HEK293 (cell line): ENCODE measurements at regions not wholly inside any gene's neighbourhood (a gene's known extent, or its start where the extent isn't known, plus 50 kb on each side); places are given as distances from the start of the nearest gene placed in this dataset.

ENCODE experiments used
- CTCF ChIA-PET: fragments of 350-600 bp; formaldehyde crosslinking; extraction: SDS; loops from one replicate; lab custom pipeline; 2021; ENCODE audit warnings: antibody characterized with exemption; lab: Yijun Ruan, JAX
- POLR2A ChIA-PET: fragments of 300-600 bp; formaldehyde crosslinking; extraction: SDS; loops from one replicate; lab custom pipeline; 2020; ENCODE audit warnings: antibody characterized with exemption, inconsistent platforms; lab: Yijun Ruan, JAX
- H3K27ac ChIP-seq: fragments of 200-500 bp; sonication (Bioruptor generic); 2 replicates; pipeline ENCODE4 v1.5.1; 2014; ENCODE audit warnings: low read depth, low read length, control low read depth, inconsistent platforms; ENCODE audit errors: extremely low read depth
- H3K36me3 ChIP-seq, 2 experiments: fragments of 200-500 bp in 1 of 2; sonication (Bioruptor generic) in 1 of 2; 1 replicate in 1 of 2; 2 replicates in 1 of 2; pipeline ENCODE4 v1.5.1; 2014 to 2017; ENCODE audit warnings: inconsistent platforms in 2 of 2, low read length in 2 of 2; ENCODE audit not compliant: control insufficient read depth in 2 of 2, insufficient read depth in 1 of 2
- H3K4me1 ChIP-seq: fragments of 200-500 bp; sonication (Bioruptor generic); 2 replicates; pipeline ENCODE4 v1.5.1; 2014; ENCODE audit warnings: mild to moderate bottlenecking, low read length, inconsistent platforms; ENCODE audit not compliant: control insufficient read depth, insufficient read depth
- H3K4me3 ChIP-seq: 2 replicates; pipeline ENCODE4 v1.5.1; 2011; ENCODE audit warnings: low read depth, mild to moderate bottlenecking, control low read depth, low read length, moderate library complexity
- H3K9me3 ChIP-seq: fragments of 200-500 bp; sonication (Bioruptor generic); 2 replicates; pipeline ENCODE4 v1.5.1; 2014; ENCODE audit warnings: low read depth, low read length, inconsistent platforms; ENCODE audit not compliant: control insufficient read depth, insufficient read depth
- GLIS2 ChIP-seq: fragments of 450-650 bp; formaldehyde crosslinking; IDR thresholded peaks from 2 replicates; pipeline ENCODE4 v1.5.1; 2016; ENCODE audit warnings: missing biosample characterization, missing genetic modification characterization
- IKZF3 ChIP-seq: fragments of 450-650 bp; IDR thresholded peaks from 2 replicates; pipeline ENCODE4 v1.5.0; 2018; ENCODE audit warnings: missing biosample characterization, mild to moderate bottlenecking, missing genetic modification characterization, moderate library complexity
- KLF10 ChIP-seq: fragments of 450-650 bp; IDR thresholded peaks from 2 replicates; pipeline ENCODE4 v1.5.1; 2018; ENCODE audit warnings: missing biosample characterization, mild to moderate bottlenecking, missing genetic modification characterization
- KLF16 ChIP-seq: fragments of 450-650 bp; formaldehyde crosslinking; IDR thresholded peaks from 2 replicates; pipeline ENCODE4 v1.5.1; 2017; ENCODE audit warnings: missing biosample characterization, missing genetic modification characterization
- PBX3 ChIP-seq: sonication (generic); formaldehyde crosslinking; IDR thresholded peaks from 2 replicates; pipeline ENCODE4 v1.8.1; 2022; ENCODE audit warnings: mild to moderate bottlenecking, moderate library complexity, missing genetic modification reagents
- TCF7L2 ChIP-seq: IDR thresholded peaks from 2 replicates; pipeline ENCODE4 v1.6.1; 2011; ENCODE audit warnings: low read depth, mild to moderate bottlenecking, inconsistent platforms, low read length, moderate library complexity, borderline replicate concordance
- WT1 ChIP-seq: fragments of 450-650 bp; formaldehyde crosslinking; IDR thresholded peaks from 2 replicates; pipeline ENCODE4 v1.5.1; 2016; ENCODE audit warnings: missing biosample characterization, missing genetic modification characterization
- ZBTB7A ChIP-seq: fragments of 450-650 bp; formaldehyde crosslinking; IDR thresholded peaks from 2 replicates; pipeline ENCODE4 v1.5.1; 2016; ENCODE audit warnings: low read depth, missing biosample characterization, missing genetic modification characterization
- ZBTB8A ChIP-seq: fragments of 450-650 bp; formaldehyde crosslinking; IDR thresholded peaks from 2 replicates; pipeline ENCODE4 v1.5.1; 2016; ENCODE audit warnings: missing biosample characterization, missing genetic modification characterization
- ZFP37 ChIP-seq: fragments of 450-650 bp; formaldehyde crosslinking; IDR thresholded peaks from 2 replicates; pipeline ENCODE4 v1.5.1; 2016; ENCODE audit warnings: missing biosample characterization, missing genetic modification characterization
- ZFP41 ChIP-seq: fragments of 450-650 bp; formaldehyde crosslinking; IDR thresholded peaks from 2 replicates; pipeline ENCODE4 v1.5.1; 2016; ENCODE audit warnings: missing biosample characterization, missing genetic modification characterization, borderline replicate concordance
- ZIC2 ChIP-seq: fragments of 450-650 bp; formaldehyde crosslinking; IDR thresholded peaks from 2 replicates; pipeline ENCODE4 v1.5.1; 2016; ENCODE audit warnings: missing biosample characterization, missing genetic modification characterization
- ZNF138 ChIP-seq: fragments of 450-650 bp; formaldehyde crosslinking; IDR thresholded peaks from 2 replicates; pipeline ENCODE4 v1.5.1; 2016; ENCODE audit warnings: missing biosample characterization, missing genetic modification characterization, borderline replicate concordance
- ZNF184 ChIP-seq: fragments of 450-650 bp; IDR thresholded peaks from 2 replicates; pipeline ENCODE4 v1.5.1; 2018; ENCODE audit warnings: missing biosample characterization, mild to moderate bottlenecking, missing genetic modification characterization
- ZNF2 ChIP-seq: fragments of 450-650 bp; formaldehyde crosslinking; IDR thresholded peaks from 2 replicates; pipeline ENCODE4 v1.5.1; 2016; ENCODE audit warnings: missing biosample characterization, missing genetic modification characterization
- ZNF350 ChIP-seq: fragments of 450-650 bp; formaldehyde crosslinking; IDR thresholded peaks from 2 replicates; pipeline ENCODE4 v1.5.0; 2017; ENCODE audit warnings: missing biosample characterization, mild to moderate bottlenecking, missing genetic modification characterization
- ZNF37A ChIP-seq: fragments of 450-650 bp; IDR thresholded peaks from 2 replicates; pipeline ENCODE4 v1.5.1; 2018; ENCODE audit warnings: missing biosample characterization, missing genetic modification characterization
- ZNF510 ChIP-seq: fragments of 450-650 bp; formaldehyde crosslinking; IDR thresholded peaks from 2 replicates; pipeline ENCODE4 v1.5.1; 2018; ENCODE audit warnings: mild to moderate bottlenecking, missing genetic modification characterization, missing biosample characterization; ENCODE audit not compliant: insufficient replicate concordance
- ZNF623 ChIP-seq: fragments of 450-650 bp; formaldehyde crosslinking; IDR thresholded peaks from 2 replicates; pipeline ENCODE4 v1.5.1; 2016; ENCODE audit warnings: missing biosample characterization, missing genetic modification characterization
- ZNF747 ChIP-seq: fragments of 450-650 bp; formaldehyde crosslinking; IDR thresholded peaks from 2 replicates; pipeline ENCODE4 v1.5.1; 2016; ENCODE audit warnings: missing biosample characterization, missing genetic modification characterization
- ZNF76 ChIP-seq: fragments of 450-650 bp; formaldehyde crosslinking; IDR thresholded peaks from 2 replicates; pipeline ENCODE4; 2016; ENCODE audit warnings: low read depth, missing biosample characterization, missing genetic modification characterization, borderline replicate concordance
- ZNF791 ChIP-seq: fragments of 450-650 bp; formaldehyde crosslinking; IDR thresholded peaks from 2 replicates; pipeline ENCODE4 v1.5.1; 2016; ENCODE audit warnings: missing biosample characterization, missing genetic modification characterization
- TF ChIP-seq, protein P1 (sequence below): fragments of 450-650 bp; formaldehyde crosslinking; IDR thresholded peaks from 2 replicates; pipeline ENCODE4 v1.5.1; 2016; ENCODE audit warnings: missing biosample characterization, missing genetic modification characterization
- TF ChIP-seq, protein P2 (sequence below): fragments of 450-650 bp; IDR thresholded peaks from 2 replicates; pipeline ENCODE4 v1.5.1; 2018; ENCODE audit warnings: missing biosample characterization, mild to moderate bottlenecking, missing genetic modification characterization
- TF ChIP-seq, protein P3 (sequence below): fragments of 450-650 bp; formaldehyde crosslinking; IDR thresholded peaks from 2 replicates; pipeline ENCODE4 v1.5.1; 2017; ENCODE audit warnings: missing biosample characterization, mild to moderate bottlenecking, missing genetic modification characterization, moderate library complexity

GRCh38 chr9:110086537-110086936, 121.4 kb downstream of the C9orf152 start (continued):
- TF ChIP-seq, protein P1, sequence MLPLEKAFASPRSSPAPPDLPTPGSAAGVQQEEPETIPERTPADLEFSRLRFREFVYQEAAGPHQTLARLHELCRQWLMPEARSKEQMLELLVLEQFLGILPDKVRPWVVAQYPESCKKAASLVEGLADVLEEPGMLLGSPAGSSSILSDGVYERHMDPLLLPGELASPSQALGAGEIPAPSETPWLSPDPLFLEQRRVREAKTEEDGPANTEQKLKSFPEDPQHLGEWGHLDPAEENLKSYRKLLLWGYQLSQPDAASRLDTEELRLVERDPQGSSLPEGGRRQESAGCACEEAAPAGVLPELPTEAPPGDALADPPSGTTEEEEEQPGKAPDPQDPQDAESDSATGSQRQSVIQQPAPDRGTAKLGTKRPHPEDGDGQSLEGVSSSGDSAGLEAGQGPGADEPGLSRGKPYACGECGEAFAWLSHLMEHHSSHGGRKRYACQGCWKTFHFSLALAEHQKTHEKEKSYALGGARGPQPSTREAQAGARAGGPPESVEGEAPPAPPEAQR (tag by site-specific recombination): no peak
- no peak for TF ChIP-seq IKZF3 (tag by site-specific recombination)
- TF ChIP-seq ZNF2: no peak
- TF ChIP-seq WT1 (tag by site-specific recombination): no peak
- no peak for TF ChIP-seq GLIS2 (tag by site-specific recombination)
- TF ChIP-seq, protein P2, sequence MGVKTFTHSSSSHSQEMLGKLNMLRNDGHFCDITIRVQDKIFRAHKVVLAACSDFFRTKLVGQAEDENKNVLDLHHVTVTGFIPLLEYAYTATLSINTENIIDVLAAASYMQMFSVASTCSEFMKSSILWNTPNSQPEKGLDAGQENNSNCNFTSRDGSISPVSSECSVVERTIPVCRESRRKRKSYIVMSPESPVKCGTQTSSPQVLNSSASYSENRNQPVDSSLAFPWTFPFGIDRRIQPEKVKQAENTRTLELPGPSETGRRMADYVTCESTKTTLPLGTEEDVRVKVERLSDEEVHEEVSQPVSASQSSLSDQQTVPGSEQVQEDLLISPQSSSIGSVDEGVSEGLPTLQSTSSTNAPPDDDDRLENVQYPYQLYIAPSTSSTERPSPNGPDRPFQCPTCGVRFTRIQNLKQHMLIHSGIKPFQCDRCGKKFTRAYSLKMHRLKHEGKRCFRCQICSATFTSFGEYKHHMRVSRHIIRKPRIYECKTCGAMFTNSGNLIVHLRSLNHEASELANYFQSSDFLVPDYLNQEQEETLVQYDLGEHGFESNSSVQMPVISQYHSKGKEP (tag by site-specific recombination): no peak
- TF ChIP-seq KLF16 (tag by site-specific recombination): no peak

DNA sequence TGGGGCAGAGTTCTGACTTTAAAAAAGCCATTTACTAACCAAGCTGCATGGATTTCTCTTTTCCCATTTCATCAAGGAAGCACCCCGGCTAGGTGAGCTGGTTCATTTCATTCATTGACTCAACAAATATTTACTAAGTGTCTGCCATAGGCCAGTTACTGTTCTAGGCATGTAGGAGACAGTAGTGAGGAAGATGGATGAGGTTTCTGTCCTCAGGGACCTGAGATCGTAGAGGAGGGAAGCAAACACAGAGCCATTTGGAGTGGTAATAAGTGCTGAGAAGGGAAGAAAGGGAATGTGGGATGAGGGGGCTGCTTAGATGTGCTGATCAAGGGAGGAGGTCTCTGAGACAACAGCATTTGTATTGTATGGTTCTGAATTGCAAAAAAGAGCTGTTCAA, 120.4 kb downstream of the C9orf152 start:
- no peak for TF ChIP-seq TCF7L2
- TF ChIP-seq, protein P1 (tag by site-specific recombination): no peak
- no peak for TF ChIP-seq ZIC2 (tag by site-specific recombination)
- TF ChIP-seq ZNF510 (tag by site-specific recombination): no peak
- no peak for TF ChIP-seq ZBTB8A (tag by site-specific recombination)
- TF ChIP-seq ZNF623 (tag by site-specific recombination): no peak
- no peak for TF ChIP-seq ZNF350 (tag by site-specific recombination)
- no peak for TF ChIP-seq ZNF138 (tag by site-specific recombination)
- TF ChIP-seq WT1 (tag by site-specific recombination): no peak
- no peak for TF ChIP-seq KLF10 (tag by site-specific recombination)
- TF ChIP-seq, protein P3, sequence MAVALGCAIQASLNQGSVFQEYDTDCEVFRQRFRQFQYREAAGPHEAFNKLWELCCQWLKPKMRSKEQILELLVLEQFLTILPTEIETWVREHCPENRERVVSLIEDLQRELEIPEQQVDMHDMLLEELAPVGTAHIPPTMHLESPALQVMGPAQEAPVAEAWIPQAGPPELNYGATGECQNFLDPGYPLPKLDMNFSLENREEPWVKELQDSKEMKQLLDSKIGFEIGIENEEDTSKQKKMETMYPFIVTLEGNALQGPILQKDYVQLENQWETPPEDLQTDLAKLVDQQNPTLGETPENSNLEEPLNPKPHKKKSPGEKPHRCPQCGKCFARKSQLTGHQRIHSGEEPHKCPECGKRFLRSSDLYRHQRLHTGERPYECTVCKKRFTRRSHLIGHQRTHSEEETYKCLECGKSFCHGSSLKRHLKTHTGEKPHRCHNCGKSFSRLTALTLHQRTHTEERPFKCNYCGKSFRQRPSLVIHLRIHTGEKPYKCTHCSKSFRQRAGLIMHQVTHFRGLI (tag by site-specific recombination): no peak
- TF ChIP-seq ZNF791 (tag by site-specific recombination): no peak
- no peak for TF ChIP-seq ZNF37A
- TF ChIP-seq ZNF76: no peak
- TF ChIP-seq ZFP37 (tag by site-specific recombination): no peak
- TF ChIP-seq ZFP41 (tag by site-specific recombination): no peak
- no peak for TF ChIP-seq ZNF747 (tag by site-specific recombination)
- no peak for TF ChIP-seq ZNF184
- TF ChIP-seq PBX3 (CRISPR knock-in tag): no peak
- no peak for TF ChIP-seq ZBTB7A
- Histone ChIP-seq H3K4me1 (peaks cover 5% of the 10 kb centered on the region), H3K27ac (no peak overlapping the region), H3K9me3 (no peaks in the 10 kb centered on the region), H3K4me3 (no peak overlapping the region), H3K36me3 (no peaks in the 10 kb centered on the region)
- CTCF ChIA-PET: interaction anchor here (0.6 kb wide), 2 partner anchors 29 to 563 kb away, joined by 3 to 5 read pairs; no protein-coding TSS in a partner anchor
- POLR2A ChIA-PET: no interaction called here
